ENCODE measurements at regions not wholly inside any gene's neighbourhood (a gene's known extent, or its start where the extent isn't known, plus 50 kb on each side); places are given as distances from the start of the nearest gene placed in this dataset.
"Not testable (repeated sequence)": the region's sequence is repeated elsewhere in the genome, so short reads cannot be mapped to it uniquely, and the experiment has no call there.

GRCh38 chr7:96591900-96592676 is 117.6 kb downstream of the SEM1 start:
- no peak overlapping the region for H3K4me3 Mint-ChIP-seq
- H3K27ac Mint-ChIP-seq: no peak overlapping the region
- ChIA-PET POLR2A (no interaction called here), CTCF (no interaction called here)
- peaks cover 14% of the 10 kb centered on the region for H3K27me3 Mint-ChIP-seq
- H3K9me3 Mint-ChIP-seq: no peaks in the 10 kb centered on the region
- no peak for DNase-seq
- H3K36me3 Mint-ChIP-seq (ENCODE audit: low read depth): no peaks in the 10 kb centered on the region
- H3K4me1 Mint-ChIP-seq: no peaks in the 10 kb centered on the region

DNA sequence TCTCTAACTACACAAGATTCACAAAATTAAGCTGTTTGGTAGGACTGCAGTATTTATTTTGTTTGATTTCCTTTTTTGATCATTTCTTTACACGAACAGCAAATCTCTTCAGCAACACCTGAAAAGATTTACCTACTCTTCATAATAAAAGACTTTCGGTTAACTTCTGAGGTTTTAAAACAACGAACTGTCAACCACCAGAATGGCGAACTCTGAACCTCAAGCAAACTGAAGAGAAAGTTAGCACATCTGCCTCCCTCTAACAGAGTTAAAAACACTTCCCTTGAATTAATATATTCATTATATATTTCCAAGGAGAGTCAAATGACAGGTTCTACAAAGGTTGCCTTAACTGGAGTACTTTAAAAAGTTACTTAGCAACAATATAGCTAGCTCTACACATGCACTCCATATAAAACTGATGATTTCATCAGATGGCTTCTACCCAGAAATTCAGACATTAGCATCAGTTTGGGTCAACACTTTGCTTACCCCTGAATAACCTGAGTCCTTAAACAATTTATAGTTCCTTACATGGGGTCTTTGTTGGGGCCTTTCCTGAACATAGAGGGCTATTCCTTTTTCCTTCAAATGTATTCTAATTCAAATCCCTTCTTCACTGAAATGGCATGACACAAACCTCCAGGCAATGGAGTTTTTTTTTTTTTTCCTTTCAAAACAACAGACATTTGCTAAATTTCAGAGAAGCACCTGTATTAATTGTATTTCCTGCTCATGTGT is 118.3 kb downstream of the SEM1 start:
- Mint-ChIP-seq H3K27ac (no peak overlapping the region), H3K27me3 (peaks cover 14% of the 10 kb centered on the region), H3K36me3 (ENCODE audit: low read depth) (no peaks in the 10 kb centered on the region), H3K4me3 (no peak overlapping the region), H3K4me1 (no peaks in the 10 kb centered on the region), H3K9me3 (no peaks in the 10 kb centered on the region)
- CTCF ChIA-PET: no interaction called here
- POLR2A ChIA-PET: no interaction called here
- DNase-seq: no peak

DNA sequence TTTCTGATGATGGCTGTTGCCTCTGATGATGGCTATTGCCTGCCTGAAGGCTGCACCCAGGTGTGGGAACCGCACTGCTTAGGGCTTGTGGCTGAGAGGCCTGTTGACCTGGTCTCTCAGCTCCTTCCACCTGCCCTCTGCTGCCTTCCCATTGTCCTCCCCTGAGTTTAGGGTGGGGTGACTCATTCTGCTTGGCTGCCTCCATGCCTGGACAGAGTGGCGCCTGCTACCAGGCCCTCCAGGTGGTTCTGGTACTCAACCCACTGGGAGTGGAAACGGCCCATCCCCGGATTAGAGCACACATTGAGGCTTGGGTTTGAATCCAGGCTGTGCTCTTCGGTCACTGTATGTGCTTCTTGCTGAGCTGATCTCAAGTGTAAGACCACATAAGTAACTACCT is 120.6 kb downstream of the SEM1 start:
- no peaks in the 10 kb centered on the region for H3K36me3 Mint-ChIP-seq (ENCODE audit: low read depth)
- no peak overlapping the region for H3K27ac Mint-ChIP-seq
- ChIA-PET POLR2A (no interaction called here), CTCF (no interaction called here)
- DNase-seq: no peak
- H3K27me3 Mint-ChIP-seq: peaks cover 11% of the 10 kb centered on the region
- no peak overlapping the region for H3K4me3 Mint-ChIP-seq
- H3K9me3 Mint-ChIP-seq: no peaks in the 10 kb centered on the region
- no peaks in the 10 kb centered on the region for H3K4me1 Mint-ChIP-seq

DNA sequence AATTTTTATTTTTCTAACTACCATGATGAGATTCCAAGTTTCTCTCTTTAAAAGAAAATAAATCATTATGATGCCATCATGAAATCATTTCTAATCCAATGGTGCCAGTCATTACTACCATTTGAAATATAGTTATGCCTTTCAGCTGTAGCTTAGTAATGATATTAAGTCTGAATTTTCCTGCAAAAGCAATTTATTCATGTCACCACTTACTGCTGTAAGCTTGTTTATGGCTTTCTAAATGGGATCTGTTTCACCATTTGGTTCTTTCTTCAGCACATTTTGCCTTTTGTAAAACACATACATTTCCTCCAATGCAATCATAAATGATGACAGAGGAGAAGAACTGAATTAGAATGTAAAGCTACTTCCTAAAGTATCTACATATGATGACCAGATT is 130.5 kb downstream of the SEM1 start:
- no peak for DNase-seq
- H3K9me3 Mint-ChIP-seq: no peaks in the 10 kb centered on the region
- no peak overlapping the region for H3K4me3 Mint-ChIP-seq
- ChIA-PET CTCF (no interaction called here), POLR2A (no interaction called here)
- no peaks in the 10 kb centered on the region for H3K36me3 Mint-ChIP-seq (ENCODE audit: low read depth)
- no peaks in the 10 kb centered on the region for H3K27me3 Mint-ChIP-seq
- no peak overlapping the region for H3K27ac Mint-ChIP-seq
- no peaks in the 10 kb centered on the region for H3K4me1 Mint-ChIP-seq

- no peak overlapping the region for H3K4me3 Mint-ChIP-seq
- no peak for DNase-seq
- CTCF ChIA-PET: no interaction called here
- H3K9me3 Mint-ChIP-seq: no peaks in the 10 kb centered on the region
- no peaks in the 10 kb centered on the region for H3K36me3 Mint-ChIP-seq (ENCODE audit: low read depth)
- POLR2A ChIA-PET: no interaction called here
- no peak overlapping the region for H3K27ac Mint-ChIP-seq
- H3K27me3 Mint-ChIP-seq: no peaks in the 10 kb centered on the region
- no peaks in the 10 kb centered on the region for H3K4me1 Mint-ChIP-seq
Observed at GRCh38 chr7:96578606-96579005, 131.0 kb downstream of the SEM1 start.

- CTCF ChIA-PET: no interaction called here
- no peak for DNase-seq
- H3K27ac Mint-ChIP-seq: no peak overlapping the region
- H3K4me1 Mint-ChIP-seq: no peaks in the 10 kb centered on the region
- H3K27me3 Mint-ChIP-seq: peaks cover 2% of the 10 kb centered on the region
- POLR2A ChIA-PET: no interaction called here
- H3K36me3 Mint-ChIP-seq (ENCODE audit: low read depth): no peaks in the 10 kb centered on the region
- no peaks in the 10 kb centered on the region for H3K9me3 Mint-ChIP-seq
- H3K4me3 Mint-ChIP-seq: no peak overlapping the region
Observed at GRCh38 chr7:96563409-96563808, 146.2 kb downstream of the SEM1 start.

DNA sequence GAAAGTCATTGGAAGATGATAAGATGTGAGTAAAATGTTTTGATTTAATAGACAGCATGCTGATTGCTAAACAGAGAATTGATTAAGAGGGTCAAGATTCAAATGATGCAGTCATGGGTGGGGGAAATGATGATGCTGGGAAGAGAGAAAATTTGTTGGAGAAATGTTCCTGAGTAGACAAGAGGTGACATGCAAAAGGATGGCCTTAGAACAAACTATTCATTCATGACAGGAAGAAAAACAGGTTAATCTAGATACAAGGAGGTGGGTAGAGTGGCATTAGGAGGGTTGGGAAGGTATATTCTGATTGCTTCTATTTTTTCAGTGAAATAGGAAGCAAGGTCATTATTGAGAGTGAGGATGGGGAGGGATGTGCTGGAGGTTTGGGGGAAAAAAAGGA is 146.7 kb downstream of the SEM1 start:
- Mint-ChIP-seq H3K27ac (no peak overlapping the region), H3K27me3 (peaks cover 2% of the 10 kb centered on the region), H3K4me3 (no peak overlapping the region), H3K36me3 (ENCODE audit: low read depth) (no peaks in the 10 kb centered on the region), H3K4me1 (no peaks in the 10 kb centered on the region), H3K9me3 (no peaks in the 10 kb centered on the region)
- POLR2A ChIA-PET: no interaction called here
- CTCF ChIA-PET: no interaction called here
- no peak for DNase-seq

- POLR2A ChIA-PET: no interaction called here
- CTCF ChIA-PET: no interaction called here
- Mint-ChIP-seq H3K4me3 (no peak overlapping the region), H3K27me3 (peaks cover 2% of the 10 kb centered on the region), H3K36me3 (ENCODE audit: low read depth) (no peaks in the 10 kb centered on the region), H3K27ac (no peak overlapping the region), H3K9me3 (no peaks in the 10 kb centered on the region), H3K4me1 (no peaks in the 10 kb centered on the region)
- DNase-seq: no peak
Observed at GRCh38 chr7:96562458-96562857, 147.2 kb downstream of the SEM1 start.

DNA sequence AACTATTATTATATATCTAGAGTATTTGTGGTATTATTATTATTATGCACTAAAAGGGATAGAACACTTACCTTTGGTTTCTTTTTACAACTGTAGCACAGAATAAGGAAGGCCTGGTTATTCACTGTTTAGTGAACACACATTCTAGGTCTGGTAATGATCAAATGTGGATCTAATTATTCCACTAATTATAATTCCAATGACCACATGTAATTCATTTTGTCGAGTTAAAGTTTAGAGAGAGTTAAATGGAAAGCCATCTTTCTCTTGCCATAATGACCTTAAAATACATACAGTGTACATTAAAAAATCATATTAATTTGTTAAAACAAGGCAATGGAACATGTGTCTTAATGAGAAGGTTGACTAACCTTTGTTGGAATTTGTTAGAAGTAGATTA is 147.8 kb downstream of the SEM1 start:
- Mint-ChIP-seq H3K36me3 (ENCODE audit: low read depth) (no peaks in the 10 kb centered on the region), H3K27ac (no peak overlapping the region), H3K9me3 (no peaks in the 10 kb centered on the region), H3K4me1 (no peaks in the 10 kb centered on the region), H3K4me3 (no peak overlapping the region), H3K27me3 (peaks cover 2% of the 10 kb centered on the region)
- DNase-seq: no peak
- ChIA-PET CTCF (no interaction called here), POLR2A (no interaction called here)

GRCh38 chr7:96558530-96558929 is 151.1 kb downstream of the SEM1 start:
- H3K27ac Mint-ChIP-seq: no peak overlapping the region
- H3K9me3 Mint-ChIP-seq: no peaks in the 10 kb centered on the region
- POLR2A ChIA-PET: no interaction called here
- peaks cover 2% of the 10 kb centered on the region for H3K27me3 Mint-ChIP-seq
- CTCF ChIA-PET: no interaction called here
- H3K4me1 Mint-ChIP-seq: no peaks in the 10 kb centered on the region
- H3K4me3 Mint-ChIP-seq: no peak overlapping the region
- DNase-seq: no peak
- no peaks in the 10 kb centered on the region for H3K36me3 Mint-ChIP-seq (ENCODE audit: low read depth)

DNA sequence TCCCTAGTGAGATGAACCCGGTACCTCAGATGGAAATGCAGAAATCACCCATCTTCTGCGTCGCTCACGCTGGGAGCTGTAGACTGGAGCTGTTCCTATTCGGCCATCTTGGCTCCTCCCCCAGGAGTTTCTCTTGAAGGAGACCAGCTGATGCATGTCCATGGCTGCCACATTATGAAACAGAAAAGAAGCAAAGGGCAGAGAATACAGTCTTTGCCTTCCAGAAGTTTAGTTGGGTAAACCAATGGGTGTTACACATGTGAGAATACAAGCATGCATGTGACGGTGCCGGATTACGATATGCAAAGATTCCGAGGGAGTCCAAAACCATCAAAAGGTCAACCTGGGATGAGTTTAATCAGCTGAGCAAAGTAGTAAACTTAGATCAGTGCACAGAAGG is 151.6 kb downstream of the SEM1 start:
- POLR2A ChIA-PET: no interaction called here
- CTCF ChIA-PET: no interaction called here
- Mint-ChIP-seq H3K36me3 (ENCODE audit: low read depth) (no peaks in the 10 kb centered on the region), H3K27me3 (peaks cover 2% of the 10 kb centered on the region), H3K27ac (no peak overlapping the region), H3K4me3 (no peak overlapping the region), H3K9me3 (no peaks in the 10 kb centered on the region), H3K4me1 (no peaks in the 10 kb centered on the region)
- DNase-seq: no peak

- H3K4me1 Mint-ChIP-seq; DNase-seq; H3K27me3 Mint-ChIP-seq; H3K27ac Mint-ChIP-seq; H3K36me3 Mint-ChIP-seq (ENCODE audit: low read depth); H3K4me3 Mint-ChIP-seq; POLR2A ChIA-PET; CTCF ChIA-PET; H3K9me3 Mint-ChIP-seq: not testable (repeated sequence)
Observed at GRCh38 chr7:96557598-96557997, 152.0 kb downstream of the SEM1 start.

- Mint-ChIP-seq H3K4me1 (no peaks in the 10 kb centered on the region), H3K4me3 (no peak overlapping the region), H3K9me3 (no peaks in the 10 kb centered on the region), H3K27me3 (peaks cover 2% of the 10 kb centered on the region), H3K27ac (no peak overlapping the region), H3K36me3 (ENCODE audit: low read depth) (no peaks in the 10 kb centered on the region)
- POLR2A ChIA-PET: no interaction called here
- CTCF ChIA-PET: no interaction called here
- DNase-seq: no peak
Observed at GRCh38 chr7:96548664-96549063, 161.0 kb downstream of the SEM1 start.

DNA sequence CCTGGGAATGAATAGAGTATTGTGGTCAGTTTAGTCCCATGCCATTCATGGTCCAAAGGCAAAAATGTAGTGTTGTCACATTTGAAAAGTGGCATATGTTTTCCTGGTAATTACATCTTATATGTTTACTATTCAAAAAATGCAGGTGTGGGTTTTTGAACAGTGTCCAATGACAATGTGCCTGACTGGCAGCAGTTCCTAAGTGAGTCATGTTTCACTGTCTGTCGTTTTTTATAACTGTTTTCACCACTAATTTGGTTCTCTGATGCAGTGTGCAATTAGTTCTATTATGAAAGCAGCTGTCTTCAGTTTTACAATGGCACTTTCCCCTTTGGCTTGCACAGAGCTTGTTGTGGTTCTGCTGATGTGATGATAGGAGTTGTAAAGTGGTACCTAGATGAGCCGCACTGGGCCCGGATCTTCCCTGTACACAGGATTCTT is 162.3 kb downstream of the SEM1 start:
- Mint-ChIP-seq H3K27me3 (peaks cover 2% of the 10 kb centered on the region), H3K4me3 (no peak overlapping the region), H3K27ac (no peak overlapping the region), H3K4me1 (no peaks in the 10 kb centered on the region), H3K36me3 (ENCODE audit: low read depth) (no peaks in the 10 kb centered on the region), H3K9me3 (no peaks in the 10 kb centered on the region)
- ChIA-PET CTCF (no interaction called here), POLR2A (no interaction called here)
- no peak for DNase-seq
